ENCODE measurements at regions not wholly inside any gene's neighbourhood (a gene's known extent, or its start where the extent isn't known, plus 50 kb on each side); places are given as distances from the start of the nearest gene placed in this dataset.

DNA sequence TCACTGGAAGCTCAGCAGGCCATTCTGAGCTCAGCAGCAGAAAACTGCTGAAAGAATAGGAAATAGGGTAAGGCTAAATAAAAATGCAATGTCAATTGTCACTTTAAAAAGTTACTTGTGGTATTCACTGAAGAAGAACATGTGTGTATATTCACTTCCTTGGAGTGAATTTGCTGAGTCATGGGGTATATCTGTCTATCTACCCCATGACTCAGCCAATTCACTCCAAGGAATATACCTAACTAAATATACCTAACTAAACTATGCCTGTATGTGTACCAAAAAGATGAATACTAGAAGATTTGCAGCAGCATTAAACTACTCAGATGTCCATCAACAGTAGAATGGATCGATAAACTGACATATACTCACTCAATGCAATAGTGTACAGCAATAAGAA is 69.5 kb upstream of the KCNAB1 start:
- TF ChIP-seq, protein P1, sequence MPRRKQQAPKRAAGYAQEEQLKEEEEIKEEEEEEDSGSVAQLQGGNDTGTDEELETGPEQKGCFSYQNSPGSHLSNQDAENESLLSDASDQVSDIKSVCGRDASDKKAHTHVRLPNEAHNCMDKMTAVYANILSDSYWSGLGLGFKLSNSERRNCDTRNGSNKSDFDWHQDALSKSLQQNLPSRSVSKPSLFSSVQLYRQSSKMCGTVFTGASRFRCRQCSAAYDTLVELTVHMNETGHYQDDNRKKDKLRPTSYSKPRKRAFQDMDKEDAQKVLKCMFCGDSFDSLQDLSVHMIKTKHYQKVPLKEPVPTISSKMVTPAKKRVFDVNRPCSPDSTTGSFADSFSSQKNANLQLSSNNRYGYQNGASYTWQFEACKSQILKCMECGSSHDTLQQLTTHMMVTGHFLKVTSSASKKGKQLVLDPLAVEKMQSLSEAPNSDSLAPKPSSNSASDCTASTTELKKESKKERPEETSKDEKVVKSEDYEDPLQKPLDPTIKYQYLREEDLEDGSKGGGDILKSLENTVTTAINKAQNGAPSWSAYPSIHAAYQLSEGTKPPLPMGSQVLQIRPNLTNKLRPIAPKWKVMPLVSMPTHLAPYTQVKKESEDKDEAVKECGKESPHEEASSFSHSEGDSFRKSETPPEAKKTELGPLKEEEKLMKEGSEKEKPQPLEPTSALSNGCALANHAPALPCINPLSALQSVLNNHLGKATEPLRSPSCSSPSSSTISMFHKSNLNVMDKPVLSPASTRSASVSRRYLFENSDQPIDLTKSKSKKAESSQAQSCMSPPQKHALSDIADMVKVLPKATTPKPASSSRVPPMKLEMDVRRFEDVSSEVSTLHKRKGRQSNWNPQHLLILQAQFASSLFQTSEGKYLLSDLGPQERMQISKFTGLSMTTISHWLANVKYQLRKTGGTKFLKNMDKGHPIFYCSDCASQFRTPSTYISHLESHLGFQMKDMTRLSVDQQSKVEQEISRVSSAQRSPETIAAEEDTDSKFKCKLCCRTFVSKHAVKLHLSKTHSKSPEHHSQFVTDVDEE (CRISPR knock-in tag; IDR thresholded peaks at IDR 0.05) = no peak
- no peak for TF ChIP-seq BACH2 (CRISPR knock-in tag; IDR thresholded peaks at IDR 0.05; ENCODE audit: borderline replicate concordance)
- no peak for TF ChIP-seq RARB (CRISPR knock-in tag; IDR thresholded peaks at IDR 0.05)
- no peak for TF ChIP-seq ZFP30 (CRISPR knock-in tag; IDR thresholded peaks at IDR 0.05)
- TF ChIP-seq, protein P2, sequence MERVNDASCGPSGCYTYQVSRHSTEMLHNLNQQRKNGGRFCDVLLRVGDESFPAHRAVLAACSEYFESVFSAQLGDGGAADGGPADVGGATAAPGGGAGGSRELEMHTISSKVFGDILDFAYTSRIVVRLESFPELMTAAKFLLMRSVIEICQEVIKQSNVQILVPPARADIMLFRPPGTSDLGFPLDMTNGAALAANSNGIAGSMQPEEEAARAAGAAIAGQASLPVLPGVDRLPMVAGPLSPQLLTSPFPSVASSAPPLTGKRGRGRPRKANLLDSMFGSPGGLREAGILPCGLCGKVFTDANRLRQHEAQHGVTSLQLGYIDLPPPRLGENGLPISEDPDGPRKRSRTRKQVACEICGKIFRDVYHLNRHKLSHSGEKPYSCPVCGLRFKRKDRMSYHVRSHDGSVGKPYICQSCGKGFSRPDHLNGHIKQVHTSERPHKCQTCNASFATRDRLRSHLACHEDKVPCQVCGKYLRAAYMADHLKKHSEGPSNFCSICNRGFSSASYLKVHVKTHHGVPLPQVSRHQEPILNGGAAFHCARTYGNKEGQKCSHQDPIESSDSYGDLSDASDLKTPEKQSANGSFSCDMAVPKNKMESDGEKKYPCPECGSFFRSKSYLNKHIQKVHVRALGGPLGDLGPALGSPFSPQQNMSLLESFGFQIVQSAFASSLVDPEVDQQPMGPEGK (CRISPR knock-in tag; IDR thresholded peaks at IDR 0.05; ENCODE audit: borderline replicate concordance) = no peak
- TF ChIP-seq, protein P3, sequence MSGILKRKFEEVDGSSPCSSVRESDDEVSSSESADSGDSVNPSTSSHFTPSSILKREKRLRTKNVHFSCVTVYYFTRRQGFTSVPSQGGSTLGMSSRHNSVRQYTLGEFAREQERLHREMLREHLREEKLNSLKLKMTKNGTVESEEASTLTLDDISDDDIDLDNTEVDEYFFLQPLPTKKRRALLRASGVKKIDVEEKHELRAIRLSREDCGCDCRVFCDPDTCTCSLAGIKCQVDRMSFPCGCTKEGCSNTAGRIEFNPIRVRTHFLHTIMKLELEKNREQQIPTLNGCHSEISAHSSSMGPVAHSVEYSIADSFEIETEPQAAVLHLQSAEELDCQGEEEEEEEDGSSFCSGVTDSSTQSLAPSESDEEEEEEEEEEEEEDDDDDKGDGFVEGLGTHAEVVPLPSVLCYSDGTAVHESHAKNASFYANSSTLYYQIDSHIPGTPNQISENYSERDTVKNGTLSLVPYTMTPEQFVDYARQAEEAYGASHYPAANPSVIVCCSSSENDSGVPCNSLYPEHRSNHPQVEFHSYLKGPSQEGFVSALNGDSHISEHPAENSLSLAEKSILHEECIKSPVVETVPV (CRISPR knock-in tag; IDR thresholded peaks at IDR 0.05) = no peak

Measured in SK-N-SH treated with all-trans-retinoic acid at 6 μM for 48 hours (cell line).